Ovary (tissue), 7 donors: ENCODE measurements at regions not wholly inside any gene's neighbourhood (a gene's known extent, or its start where the extent isn't known, plus 50 kb on each side); places are given as distances from the start of the nearest gene placed in this dataset.

ENCODE experiments used
- DNase-seq, 5 donors: peaks; one replicate each; pipeline ENCODE4 v3.0.0-alpha.2; 2019 to 2020
- H3K27ac ChIP-seq, 2 donors: fragments of 200-600 bp; one replicate each; pipeline versions ENCODE4 v1.5.1 to v1.8.0; 2019 to 2022
- H3K27me3 ChIP-seq: fragments of 200-600 bp; one replicate; pipeline ENCODE4 v1.8.0; 2022
- H3K36me3 ChIP-seq: fragments of 200-600 bp; sonication (generic); one replicate; pipeline ENCODE4 v1.5.1; 2019
- H3K4me1 ChIP-seq: one replicate; pipeline ENCODE4 v1.8.1; 2013; ENCODE audit warnings: mild to moderate bottlenecking, moderate library complexity; ENCODE audit not compliant: insufficient read depth
- H3K4me3 ChIP-seq: fragments of 200-600 bp; sonication (generic); one replicate; pipeline ENCODE4 v1.5.1; 2017
- H3K9me3 ChIP-seq, 2 donors: fragments of 200-600 bp in 1 of 2; sonication (generic) in 1 of 2; one replicate each; pipeline versions ENCODE4 v1.5.1 to v1.8.1; 2013 to 2019; ENCODE audit warnings: mild to moderate bottlenecking in 1 of 2, moderate library complexity in 1 of 2
- EP300 ChIP-seq: sonication (generic); formaldehyde crosslinking; IDR thresholded peaks from one replicate; pipeline ENCODE4 v1.6.1; 2017; ENCODE audit warnings: antibody characterized with exemption
- POLR2A ChIP-seq: fragments of 450-650 bp; IDR thresholded peaks from one replicate; pipeline ENCODE4 v1.6.1; 2017; ENCODE audit warnings: antibody characterized with exemption, mild to moderate bottlenecking, moderate library complexity
- WGBS, 3 donors: extraction: QIAGEN DNeasy Blood & Tissue Kit in 1 of 3; methylation state at CpG; one replicate each; pipeline versions ENCODE4 v1.1.5 to v1.1.7; 2013 to 2017; 5-methylcytosine and 5-hydroxymethylcytosine counted together
- intact Hi-C, 4 donors: fragments of 100-400 bp; cut with DNase I; formaldehyde crosslinking; loops; one replicate each; pipeline versions ENCODE4 v1.11.0 to v1.15.1; 2022 to 2023
- TF ChIP-seq, protein P1 (sequence below), 3 donors: fragments of 450-650 bp in 2 of 3; fragments of 200-600 bp in 1 of 3; IDR thresholded peaks; one replicate each; pipeline versions ENCODE4 v1.5.1 to v1.8.0; 2016 to 2022; ENCODE audit warnings: antibody characterized with exemption in 3 of 3, mild to moderate bottlenecking in 1 of 3
- donor health status: DM: no; HTN: no; CAD: no; lungs with moderate emphysema.
- donor health status: DM: no; HTN: no; CAD: no.
- donor health status: Bipolar disorder and iron deficiency.
- donor health status: DM: no; HTN: no; CAD: no.
- donor health status: DM: yes; HTN: yes; CAD: no.

DNA sequence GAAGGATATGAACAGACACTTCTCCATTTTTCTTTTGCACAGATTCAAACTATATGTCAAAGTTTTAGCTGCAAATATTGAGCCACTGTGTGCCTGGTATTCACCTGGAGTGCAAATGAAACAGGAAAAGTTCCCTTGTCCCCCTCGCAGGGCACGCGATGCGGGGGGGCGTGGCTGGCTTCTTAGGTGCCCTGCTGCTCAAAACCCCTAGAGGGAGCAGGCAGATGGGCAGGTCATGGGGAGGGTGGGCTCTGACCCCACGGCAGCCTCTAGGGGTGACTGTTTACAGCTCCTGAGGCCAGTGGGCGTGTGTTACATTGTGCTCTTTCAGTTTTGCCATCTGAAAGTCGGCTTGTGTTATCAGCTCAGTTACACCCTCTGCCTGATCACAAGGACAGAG lies 931.2 kb upstream of the B3GALT2 start:
- no peaks in the 10 kb centered on the region for H3K27me3 ChIP-seq
- H3K36me3 ChIP-seq = no peaks in the 10 kb centered on the region
- H3K4me1 ChIP-seq = no peaks in the 10 kb centered on the region
- H3K27ac ChIP-seq = no peak overlapping the region
- no peaks in the 10 kb centered on the region for H3K9me3 ChIP-seq
- intact Hi-C loops = no loop called here
- WGBS, 3 donors = 77 to 85% (median 84%) methylated on average over 8 of the region's 8 CpGs
- H3K4me3 ChIP-seq = no peak overlapping the region
- TF ChIP-seq EP300 (no peak), POLR2A (no peak)
- TF ChIP-seq, protein P1, sequence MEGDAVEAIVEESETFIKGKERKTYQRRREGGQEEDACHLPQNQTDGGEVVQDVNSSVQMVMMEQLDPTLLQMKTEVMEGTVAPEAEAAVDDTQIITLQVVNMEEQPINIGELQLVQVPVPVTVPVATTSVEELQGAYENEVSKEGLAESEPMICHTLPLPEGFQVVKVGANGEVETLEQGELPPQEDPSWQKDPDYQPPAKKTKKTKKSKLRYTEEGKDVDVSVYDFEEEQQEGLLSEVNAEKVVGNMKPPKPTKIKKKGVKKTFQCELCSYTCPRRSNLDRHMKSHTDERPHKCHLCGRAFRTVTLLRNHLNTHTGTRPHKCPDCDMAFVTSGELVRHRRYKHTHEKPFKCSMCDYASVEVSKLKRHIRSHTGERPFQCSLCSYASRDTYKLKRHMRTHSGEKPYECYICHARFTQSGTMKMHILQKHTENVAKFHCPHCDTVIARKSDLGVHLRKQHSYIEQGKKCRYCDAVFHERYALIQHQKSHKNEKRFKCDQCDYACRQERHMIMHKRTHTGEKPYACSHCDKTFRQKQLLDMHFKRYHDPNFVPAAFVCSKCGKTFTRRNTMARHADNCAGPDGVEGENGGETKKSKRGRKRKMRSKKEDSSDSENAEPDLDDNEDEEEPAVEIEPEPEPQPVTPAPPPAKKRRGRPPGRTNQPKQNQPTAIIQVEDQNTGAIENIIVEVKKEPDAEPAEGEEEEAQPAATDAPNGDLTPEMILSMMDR (IDR thresholded peaks at IDR 0.05) = no peak
- no peak for DNase-seq

DNA sequence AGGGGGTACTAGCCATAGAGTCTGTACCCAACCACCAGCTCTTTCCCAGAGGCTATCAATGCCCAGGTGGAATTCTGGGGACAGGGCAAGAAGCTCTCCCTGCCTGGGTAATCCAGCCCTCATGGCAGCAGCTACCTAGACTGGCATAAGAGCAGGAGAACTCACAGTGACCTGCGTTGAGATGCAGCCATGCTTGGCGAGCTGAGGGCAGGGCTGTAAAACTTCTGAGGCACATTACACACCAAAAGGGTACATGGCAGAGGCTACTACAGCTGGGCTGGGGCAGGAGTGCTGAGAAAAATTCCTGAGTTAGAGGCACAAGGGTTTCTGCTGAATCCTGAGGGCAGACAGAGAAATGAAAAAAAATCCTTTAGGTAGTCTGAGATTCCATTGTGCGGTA lies 927.9 kb upstream of the B3GALT2 start:
- no peak for DNase-seq
- 63 to 77% (median 73%) methylated on average over 3 of the region's 3 CpGs for WGBS, 3 donors
- no peak overlapping the region for H3K4me3 ChIP-seq
- no peaks in the 10 kb centered on the region for H3K36me3 ChIP-seq
- no peaks in the 10 kb centered on the region for H3K9me3 ChIP-seq
- H3K27me3 ChIP-seq = no peaks in the 10 kb centered on the region
- H3K27ac ChIP-seq = no peak overlapping the region
- H3K4me1 ChIP-seq = no peaks in the 10 kb centered on the region
- intact Hi-C loops = no loop called here
- TF ChIP-seq, protein P1 (IDR thresholded peaks at IDR 0.05) = no peak
- TF ChIP-seq EP300 = no peak
- no peak for TF ChIP-seq POLR2A

DNA sequence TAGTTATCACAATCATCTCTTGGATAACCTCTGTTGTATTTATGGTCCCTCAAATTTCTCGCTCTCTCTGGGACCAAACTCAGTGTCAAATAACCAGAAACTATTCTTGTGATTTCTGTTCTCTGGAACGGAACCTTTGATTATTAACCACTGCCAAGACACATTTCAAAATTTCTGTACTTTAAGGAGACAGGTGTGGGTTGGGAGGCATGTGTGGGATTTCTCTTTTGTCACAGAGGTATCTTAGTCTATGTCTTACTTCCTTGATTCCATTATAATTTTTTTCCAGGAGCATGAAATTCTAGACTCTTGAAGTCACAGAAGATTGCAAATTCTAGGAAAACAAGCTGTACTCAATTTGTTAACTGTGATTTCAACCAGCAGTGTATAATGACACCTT lies 919.0 kb upstream of the B3GALT2 start:
- Histone ChIP-seq H3K27me3 (no peaks in the 10 kb centered on the region), H3K27ac (no peak overlapping the region), H3K4me1 (no peaks in the 10 kb centered on the region), H3K36me3 (no peaks in the 10 kb centered on the region), H3K9me3 (no peaks in the 10 kb centered on the region), H3K4me3 (no peak overlapping the region)
- 62 to 84% (median 74%) methylated on average over 2 of the region's 2 CpGs for WGBS, 3 donors
- DNase-seq = no peak
- TF ChIP-seq EP300 (no peak), POLR2A (no peak)
- TF ChIP-seq, protein P1 (IDR thresholded peaks at IDR 0.05) = no peak
- intact Hi-C loops = no loop called here

DNA sequence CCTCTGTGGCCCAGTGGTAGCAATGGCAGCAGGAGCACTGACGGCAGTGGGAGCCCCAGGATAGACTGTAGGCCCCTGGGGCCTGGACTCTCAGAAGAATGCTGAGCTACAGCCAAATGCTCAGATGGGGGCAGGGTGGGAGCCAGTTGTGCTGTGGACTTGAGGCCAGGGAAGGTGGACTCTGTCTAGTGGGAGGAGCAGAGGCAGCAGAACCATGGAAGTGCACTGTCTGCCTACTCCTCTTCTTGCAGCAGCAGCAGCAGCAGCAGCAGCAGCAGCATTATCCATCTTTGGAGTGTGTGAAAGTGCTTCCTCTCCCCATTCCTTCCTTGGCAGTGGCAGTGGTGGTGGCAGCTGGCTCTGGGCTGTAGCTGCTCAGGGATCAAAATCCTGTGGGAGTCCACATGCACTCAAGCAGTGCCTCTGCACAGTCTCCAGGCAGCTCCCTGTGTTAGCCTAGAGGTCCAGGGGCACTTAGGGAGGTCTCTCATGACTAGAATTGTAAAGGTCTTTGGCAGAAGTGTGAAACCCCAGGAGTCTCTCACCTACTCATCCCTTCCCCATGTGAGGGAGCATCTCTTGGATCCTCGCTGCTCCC lies 917.9 kb upstream of the B3GALT2 start:
- DNase-seq = no peak
- intact Hi-C loops = no loop called here

More for the DNA sequence above, 917.9 kb upstream of the B3GALT2 start:
- TF ChIP-seq POLR2A (no peak), EP300 (no peak)
- TF ChIP-seq, protein P1 (IDR thresholded peaks at IDR 0.05) = no peak
- 84 to 94% (median 90%) methylated on average over 2 of the region's 2 CpGs for WGBS, 3 donors
- no peaks in the 10 kb centered on the region for H3K4me1 ChIP-seq
- no peaks in the 10 kb centered on the region for H3K9me3 ChIP-seq
- no peaks in the 10 kb centered on the region for H3K36me3 ChIP-seq
- H3K27me3 ChIP-seq = no peaks in the 10 kb centered on the region
- no peak overlapping the region for H3K4me3 ChIP-seq
- H3K27ac ChIP-seq = no peak overlapping the region
